Right lobe of liver (tissue), 4 donors: ENCODE measurements at regions not wholly inside any gene's neighbourhood (a gene's known extent, or its start where the extent isn't known, plus 50 kb on each side); places are given as distances from the start of the nearest gene placed in this dataset.

Experiments used
- POLR2A ChIP-seq: fragments of 450-650 bp; IDR thresholded peaks from one replicate; pipeline ENCODE4 v1.6.1; 2017; ENCODE audit warnings: antibody characterized with exemption, mild to moderate bottlenecking
- TF ChIP-seq, protein P1 (sequence below), 4 donors: fragments of 200-600 bp in 3 of 4; fragments of 450-650 bp in 1 of 4; IDR thresholded peaks; one replicate each; pipeline versions ENCODE4 v1.5.1 to v1.8.0; 2016 to 2022; ENCODE audit warnings: antibody characterized with exemption in 4 of 4, mild to moderate bottlenecking in 2 of 4
- donor health status: DM: no; HTN: no; CAD: no.
- donor health status: DM: no; HTN: no; CAD: no.
- donor health status: DM: no; HTN: yes; CAD: no.

DNA sequence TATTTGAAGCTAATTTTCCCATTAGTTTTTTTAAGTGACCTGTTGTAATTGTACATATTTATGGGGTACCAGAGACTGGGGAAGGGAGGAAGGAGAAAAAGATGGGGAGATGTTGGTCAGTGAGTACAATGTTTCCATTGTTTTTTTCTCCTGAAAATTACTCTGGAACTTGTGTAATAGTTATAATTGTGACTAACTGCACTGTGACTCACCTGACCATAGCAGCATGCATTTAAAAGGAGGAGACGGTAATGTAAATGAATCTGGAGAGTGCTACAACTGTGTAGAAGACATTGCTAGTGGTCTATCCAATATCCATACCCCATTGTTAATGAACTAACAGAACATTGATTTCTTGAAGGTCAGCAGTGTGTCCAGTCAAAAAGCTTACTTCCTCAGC, 133.4 kb downstream of the RFPL4B start:
- TF ChIP-seq, protein P1, sequence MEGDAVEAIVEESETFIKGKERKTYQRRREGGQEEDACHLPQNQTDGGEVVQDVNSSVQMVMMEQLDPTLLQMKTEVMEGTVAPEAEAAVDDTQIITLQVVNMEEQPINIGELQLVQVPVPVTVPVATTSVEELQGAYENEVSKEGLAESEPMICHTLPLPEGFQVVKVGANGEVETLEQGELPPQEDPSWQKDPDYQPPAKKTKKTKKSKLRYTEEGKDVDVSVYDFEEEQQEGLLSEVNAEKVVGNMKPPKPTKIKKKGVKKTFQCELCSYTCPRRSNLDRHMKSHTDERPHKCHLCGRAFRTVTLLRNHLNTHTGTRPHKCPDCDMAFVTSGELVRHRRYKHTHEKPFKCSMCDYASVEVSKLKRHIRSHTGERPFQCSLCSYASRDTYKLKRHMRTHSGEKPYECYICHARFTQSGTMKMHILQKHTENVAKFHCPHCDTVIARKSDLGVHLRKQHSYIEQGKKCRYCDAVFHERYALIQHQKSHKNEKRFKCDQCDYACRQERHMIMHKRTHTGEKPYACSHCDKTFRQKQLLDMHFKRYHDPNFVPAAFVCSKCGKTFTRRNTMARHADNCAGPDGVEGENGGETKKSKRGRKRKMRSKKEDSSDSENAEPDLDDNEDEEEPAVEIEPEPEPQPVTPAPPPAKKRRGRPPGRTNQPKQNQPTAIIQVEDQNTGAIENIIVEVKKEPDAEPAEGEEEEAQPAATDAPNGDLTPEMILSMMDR (IDR thresholded peaks at IDR 0.05) = no peak
- no peak for TF ChIP-seq POLR2A
